SK-N-MC (cell line): ENCODE measurements at regions not wholly inside any gene's neighbourhood (a gene's known extent, or its start where the extent isn't known, plus 50 kb on each side); places are given as distances from the start of the nearest gene placed in this dataset.

Source experiments
- EZH2 ChIP-seq: fragments of 200-600 bp; sonication (generic); IDR thresholded peaks from one replicate; pipeline ENCODE4 v1.6.1; 2017; ENCODE audit warnings: antibody characterized with exemption
- POLR2AphosphoS5 ChIP-seq: IDR thresholded peaks from 2 replicates; pipeline ENCODE4 v1.6.1; 2012; ENCODE audit warnings: mild to moderate bottlenecking, low read depth, low read length, borderline replicate concordance

GRCh38 chr2:166805753-166806152 is 82.5 kb upstream of the XIRP2 start:
- TF ChIP-seq POLR2AphosphoS5 = no peak
- no peak for TF ChIP-seq EZH2
